ENCODE measurements at regions not wholly inside any gene's neighbourhood (a gene's known extent, or its start where the extent isn't known, plus 50 kb on each side); places are given as distances from the start of the nearest gene placed in this dataset.

- Histone ChIP-seq H3F3A (ENCODE audit: low read depth) (no peaks in the 10 kb centered on the region), H3K4me3 (no peak overlapping the region), H3K79me2 (ENCODE audit: low read depth) (no peaks in the 10 kb centered on the region), H4K20me1 (ENCODE audit: low read depth) (no peaks in the 10 kb centered on the region), H3K27me3 (no peaks in the 10 kb centered on the region), H3K9ac (no peak overlapping the region), H3K36me3 (no peaks in the 10 kb centered on the region), H3K9me3 (ENCODE audit: low read depth) (no peaks in the 10 kb centered on the region), H3K4me1 (no peaks in the 10 kb centered on the region), H3K4me2 (no peak overlapping the region), H2AFZ (replicated peaks) (no peak overlapping the region), H3K27ac (no peak overlapping the region)
- no peak for DNase-seq (ENCODE audit: low spot score)
- peaks cover 11% of the 10 kb centered on the region for H3K27me3 Mint-ChIP-seq (ENCODE audit: insufficient read depth, low read depth)
- no peaks in the 10 kb centered on the region for H3K36me3 Mint-ChIP-seq
- TF ChIP-seq CTCF (IDR thresholded peaks at IDR 0.05) (no peak), EZH2phosphoT487 (IDR thresholded peaks at IDR 0.05) (no peak), EZH2 (IDR thresholded peaks at IDR 0.05) (no peak)
- H3K4me3 Mint-ChIP-seq, result no peak overlapping the region
- H3K27ac Mint-ChIP-seq, result no peak overlapping the region
- peaks cover 18% of the 10 kb centered on the region for H3K4me1 Mint-ChIP-seq
- peaks cover 2% of the 10 kb centered on the region for H3K9me3 Mint-ChIP-seq
Observed at GRCh38 chr20:11766961-11767360, 150.7 kb upstream of the BTBD3 start.

GRCh38 chr20:11769825-11770224 is 147.9 kb upstream of the BTBD3 start:
- H3K4me1 Mint-ChIP-seq, result peaks cover 18% of the 10 kb centered on the region
- Histone ChIP-seq H3K9ac (no peak overlapping the region), H3K27me3 (no peaks in the 10 kb centered on the region), H3K4me3 (no peak overlapping the region), H3K36me3 (no peaks in the 10 kb centered on the region), H3F3A (ENCODE audit: low read depth) (no peaks in the 10 kb centered on the region), H2AFZ (replicated peaks) (no peak overlapping the region), H3K27ac (no peak overlapping the region), H3K9me3 (ENCODE audit: low read depth) (no peaks in the 10 kb centered on the region), H4K20me1 (ENCODE audit: low read depth) (no peaks in the 10 kb centered on the region), H3K4me1 (no peaks in the 10 kb centered on the region), H3K4me2 (no peak overlapping the region), H3K79me2 (ENCODE audit: low read depth) (no peaks in the 10 kb centered on the region)
- no peak overlapping the region for H3K27ac Mint-ChIP-seq
- TF ChIP-seq CTCF (IDR thresholded peaks at IDR 0.05) (no peak), EZH2phosphoT487 (IDR thresholded peaks at IDR 0.05) (no peak), EZH2 (IDR thresholded peaks at IDR 0.05) (no peak)
- peaks cover 6% of the 10 kb centered on the region for H3K9me3 Mint-ChIP-seq
- H3K4me3 Mint-ChIP-seq, result no peak overlapping the region
- peaks cover 11% of the 10 kb centered on the region for H3K27me3 Mint-ChIP-seq (ENCODE audit: insufficient read depth, low read depth)
- no peaks in the 10 kb centered on the region for H3K36me3 Mint-ChIP-seq
- DNase-seq (ENCODE audit: low spot score), result no peak

DNA sequence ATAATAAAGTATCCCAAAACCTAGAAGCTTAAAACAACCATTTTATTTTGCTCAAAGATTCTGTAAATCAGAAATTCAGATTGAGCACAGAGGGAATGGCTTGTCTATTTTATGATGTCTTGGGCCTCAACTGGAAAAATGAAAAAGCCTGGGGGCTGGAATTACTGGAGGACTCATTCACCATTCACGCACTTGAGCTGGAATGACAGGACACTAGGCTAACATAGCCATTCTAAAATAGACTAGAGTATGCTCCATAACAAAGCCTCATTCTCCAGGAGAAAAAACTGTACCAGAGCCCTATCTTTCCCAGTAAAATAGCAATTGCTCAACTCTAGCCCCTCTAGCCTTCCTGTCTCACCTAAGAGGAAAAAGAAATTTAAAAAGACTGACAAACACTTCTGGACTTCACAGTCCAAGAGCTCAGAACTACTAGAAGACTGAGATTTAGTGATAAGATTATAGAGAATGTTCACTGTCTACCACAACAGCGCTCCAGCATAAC is 145.4 kb upstream of the BTBD3 start:
- Histone ChIP-seq H3K4me2 (no peak overlapping the region), H2AFZ (replicated peaks) (no peak overlapping the region), H3K27ac (no peak overlapping the region), H3F3A (ENCODE audit: low read depth) (no peaks in the 10 kb centered on the region), H3K36me3 (no peaks in the 10 kb centered on the region), H3K4me1 (peaks cover 1% of the 10 kb centered on the region), H3K9me3 (ENCODE audit: low read depth) (no peaks in the 10 kb centered on the region), H3K27me3 (no peaks in the 10 kb centered on the region), H3K4me3 (no peak overlapping the region), H4K20me1 (ENCODE audit: low read depth) (no peaks in the 10 kb centered on the region), H3K79me2 (ENCODE audit: low read depth) (no peaks in the 10 kb centered on the region), H3K9ac (no peak overlapping the region)
- no peak for DNase-seq (ENCODE audit: low spot score)
- H3K27me3 Mint-ChIP-seq (ENCODE audit: insufficient read depth, low read depth), result peaks cover 9% of the 10 kb centered on the region
- peaks cover 4% of the 10 kb centered on the region for H3K9me3 Mint-ChIP-seq
- peaks cover 9% of the 10 kb centered on the region for H3K4me1 Mint-ChIP-seq
- no peak overlapping the region for H3K27ac Mint-ChIP-seq
- no peak overlapping the region for H3K4me3 Mint-ChIP-seq
- TF ChIP-seq CTCF (IDR thresholded peaks at IDR 0.05) (no peak), EZH2phosphoT487 (IDR thresholded peaks at IDR 0.05) (no peak), EZH2 (IDR thresholded peaks at IDR 0.05) (no peak)
- H3K36me3 Mint-ChIP-seq, result no peaks in the 10 kb centered on the region
